Calu3 (cell line): ENCODE measurements at regions not wholly inside any gene's neighbourhood (a gene's known extent, or its start where the extent isn't known, plus 50 kb on each side); places are given as distances from the start of the nearest gene placed in this dataset.

ENCODE experiments used
- BruUV-seq: library from RNA; stranded (reverse); fragments of 400-500 nt; replicated peaks from 2 replicates; lab custom pipeline; 2021; lab: Mats Ljungman, UMichigan
- CTCF ChIA-PET: fragments of 300-600 bp; sonication (Branson Sonifier 250); formaldehyde crosslinking; loops from one replicate; lab custom pipeline; 2022; ENCODE audit warnings: antibody characterized with exemption; lab: Charles Lee
- DNase-seq: peaks from one replicate; pipeline ENCODE4 v3.0.0; 2022
- H3K27ac Mint-ChIP-seq: one replicate; pipeline ENCODE4 v1.8.0; 2022; ENCODE audit warnings: mixed read lengths; ENCODE audit not compliant: unreplicated experiment
- H3K27me3 Mint-ChIP-seq: one replicate; pipeline ENCODE4 v1.8.0; 2022; ENCODE audit warnings: mixed read lengths; ENCODE audit not compliant: unreplicated experiment
- H3K36me3 Mint-ChIP-seq: one replicate; pipeline ENCODE4 v1.8.0; 2022; ENCODE audit warnings: mild to moderate bottlenecking, moderate library complexity, mixed read lengths; ENCODE audit not compliant: insufficient read depth, unreplicated experiment
- H3K4me1 Mint-ChIP-seq: one replicate; pipeline ENCODE4 v1.8.0; 2022; ENCODE audit warnings: mild to moderate bottlenecking, low read depth, mixed read lengths; ENCODE audit not compliant: unreplicated experiment
- H3K4me3 Mint-ChIP-seq: one replicate; pipeline ENCODE4 v1.8.0; 2022; ENCODE audit warnings: mild to moderate bottlenecking, low read depth, moderate library complexity, mixed read lengths; ENCODE audit not compliant: unreplicated experiment
- H3K9me3 Mint-ChIP-seq: one replicate; pipeline ENCODE4 v1.8.0; 2022; ENCODE audit warnings: low read depth, mixed read lengths; ENCODE audit not compliant: unreplicated experiment
- CTCF ChIP-seq: fragments of 200-600 bp; IDR thresholded peaks from one replicate; pipeline ENCODE4 v1.8.0; 2022; ENCODE audit warnings: antibody characterized with exemption; ENCODE audit not compliant: unreplicated experiment
- intact Hi-C: fragments of 100-400 bp; cut with micrococcal nuclease; formaldehyde crosslinking; loops from one replicate; pipeline ENCODE4 v1.10.0; 2022; ENCODE audit not compliant: unreplicated experiment

GRCh38 chr16:8381814-8382213 lies 208.5 kb downstream of the TMEM114 start:
- BruUV-seq: no TSS peak
- Mint-ChIP-seq H3K4me1 (no peaks in the 10 kb centered on the region), H3K27me3 (peaks cover 36% of the 10 kb centered on the region), H3K4me3 (no peak overlapping the region), H3K9me3 (peaks cover 6% of the 10 kb centered on the region), H3K27ac (no peak overlapping the region), H3K36me3 (no peaks in the 10 kb centered on the region)
- DNase-seq: no peak
- intact Hi-C loops: no loop called here
- CTCF ChIA-PET: no interaction called here
- no peak for TF ChIP-seq CTCF

- CTCF ChIA-PET: no interaction called here
- peaks cover 9% of the 10 kb centered on the region for H3K9me3 Mint-ChIP-seq
- H3K4me3 Mint-ChIP-seq: no peak overlapping the region
- no peaks in the 10 kb centered on the region for H3K36me3 Mint-ChIP-seq
- no TSS peak for BruUV-seq
- no peak for DNase-seq
- H3K27me3 Mint-ChIP-seq: peaks cover 36% of the 10 kb centered on the region
- TF ChIP-seq CTCF: no peak
- intact Hi-C loops: no loop called here
- H3K27ac Mint-ChIP-seq: no peak overlapping the region
- H3K4me1 Mint-ChIP-seq: no peaks in the 10 kb centered on the region
Observed at GRCh38 chr16:8380311-8380710, 210.0 kb downstream of the TMEM114 start.

DNA sequence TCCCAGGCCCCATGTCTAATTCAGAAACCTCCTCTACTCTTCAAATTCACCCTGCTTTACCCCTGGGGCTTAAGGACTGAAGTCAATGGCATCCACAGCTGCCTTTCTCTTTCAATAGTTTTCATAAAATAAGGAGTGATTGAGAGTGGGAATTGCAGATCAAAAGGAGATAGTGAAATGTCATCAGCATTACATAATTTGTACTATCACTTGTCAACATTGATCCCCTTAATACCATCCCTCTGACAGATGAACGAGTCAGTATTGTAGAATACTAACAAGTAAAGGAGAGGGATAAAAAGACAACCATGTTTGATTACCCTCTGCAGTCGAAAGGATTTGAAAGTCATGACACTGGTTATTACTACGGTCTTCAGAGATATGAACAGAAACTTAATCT lies 212.4 kb downstream of the TMEM114 start:
- H3K36me3 Mint-ChIP-seq: no peaks in the 10 kb centered on the region
- H3K4me3 Mint-ChIP-seq: no peak overlapping the region
- CTCF ChIA-PET: no interaction called here
- peaks cover 9% of the 10 kb centered on the region for H3K9me3 Mint-ChIP-seq
- no peak overlapping the region for H3K27ac Mint-ChIP-seq
- BruUV-seq: no TSS peak
- H3K27me3 Mint-ChIP-seq: peaks cover 36% of the 10 kb centered on the region
- DNase-seq: no peak
- TF ChIP-seq CTCF: no peak
- intact Hi-C loops: no loop called here
- no peaks in the 10 kb centered on the region for H3K4me1 Mint-ChIP-seq

- no peak for TF ChIP-seq CTCF
- intact Hi-C loops: no loop called here
- BruUV-seq: no TSS peak
- Mint-ChIP-seq H3K4me1 (no peaks in the 10 kb centered on the region), H3K36me3 (no peaks in the 10 kb centered on the region), H3K27ac (no peak overlapping the region), H3K27me3 (peaks cover 36% of the 10 kb centered on the region), H3K9me3 (peaks cover 9% of the 10 kb centered on the region), H3K4me3 (no peak overlapping the region)
- CTCF ChIA-PET: no interaction called here
- no peak for DNase-seq
Observed at GRCh38 chr16:8376858-8377257, 213.5 kb downstream of the TMEM114 start.
